Astrocyte (in vitro differentiated cells and primary cell): ENCODE measurements at regions not wholly inside any gene's neighbourhood (a gene's known extent, or its start where the extent isn't known, plus 50 kb on each side); places are given as distances from the start of the nearest gene placed in this dataset.

Experiments
- DNase-seq: peaks from one replicate; pipeline ENCODE4 v3.0.0-alpha.2; 2010; ENCODE audit warnings: low read depth
- FAIRE-seq: peaks from 2 replicates; lab custom pipeline; 2011; peaks lifted over from hg19 to GRCh38; lab: Jason Lieb, UNC
- H2AFZ ChIP-seq: 2 replicates; pipeline ENCODE4 v1.6.0; 2012; ENCODE audit warnings: low read depth, low read length, inconsistent platforms
- H3K27ac ChIP-seq: 2 replicates; pipeline ENCODE4 v1.5.1; 2011; ENCODE audit warnings: low read depth, low read length, inconsistent platforms
- H3K27me3 ChIP-seq: 2 replicates; pipeline ENCODE4 v1.6.0; 2011; ENCODE audit warnings: low read length, inconsistent platforms; ENCODE audit not compliant: insufficient read depth
- H3K36me3 ChIP-seq: 2 replicates; pipeline ENCODE4 v1.5.1; 2011; ENCODE audit warnings: low read length, inconsistent platforms; ENCODE audit not compliant: insufficient read depth
- H3K4me1 ChIP-seq: 2 replicates; pipeline ENCODE4 v1.5.1; 2011; ENCODE audit warnings: low read length, inconsistent platforms; ENCODE audit not compliant: insufficient read depth
- H3K4me2 ChIP-seq: 2 replicates; pipeline ENCODE4 v1.6.0; 2012; ENCODE audit warnings: low read length, inconsistent platforms
- H3K4me3 ChIP-seq: 2 replicates; pipeline ENCODE4 v1.5.1; 2011; ENCODE audit warnings: low read depth, mild to moderate bottlenecking, low read length, inconsistent platforms; ENCODE audit not compliant: insufficient read depth
- H3K79me2 ChIP-seq: 2 replicates; pipeline ENCODE4 v1.6.0; 2012; ENCODE audit warnings: mild to moderate bottlenecking, low read length, inconsistent platforms; ENCODE audit not compliant: insufficient read depth
- H3K9ac ChIP-seq: 2 replicates; pipeline ENCODE4 v1.6.0; 2012; ENCODE audit warnings: mild to moderate bottlenecking, low read length, inconsistent platforms
- H3K9me3 ChIP-seq: 2 replicates; pipeline ENCODE4 v1.5.1; 2012; ENCODE audit warnings: low read depth, mild to moderate bottlenecking, low read length, inconsistent platforms; ENCODE audit not compliant: insufficient read depth
- H4K20me1 ChIP-seq: 2 replicates; pipeline ENCODE4 v1.6.0; 2012; ENCODE audit warnings: low read length, inconsistent platforms; ENCODE audit not compliant: insufficient read depth
- H3K27ac Mint-ChIP-seq: one replicate; pipeline ENCODE4 v1.8.0; 2021; ENCODE audit warnings: mild to moderate bottlenecking, mixed read lengths; ENCODE audit not compliant: unreplicated experiment
- H3K27me3 Mint-ChIP-seq: one replicate; pipeline ENCODE4 v1.8.0; 2021; ENCODE audit warnings: low read depth, mixed read lengths; ENCODE audit not compliant: unreplicated experiment
- H3K36me3 Mint-ChIP-seq: one replicate; pipeline ENCODE4 v1.8.0; 2021; ENCODE audit warnings: low read depth, mixed read lengths; ENCODE audit not compliant: unreplicated experiment
- H3K4me1 Mint-ChIP-seq: one replicate; pipeline ENCODE4 v1.8.0; 2021; ENCODE audit warnings: low read depth, mixed read lengths; ENCODE audit not compliant: unreplicated experiment
- H3K4me3 Mint-ChIP-seq: one replicate; pipeline ENCODE4 v1.8.0; 2021; ENCODE audit warnings: mild to moderate bottlenecking, moderate library complexity, mixed read lengths; ENCODE audit not compliant: unreplicated experiment
- H3K9me3 Mint-ChIP-seq: one replicate; pipeline ENCODE4 v1.8.0; 2021; ENCODE audit warnings: mild to moderate bottlenecking, mixed read lengths; ENCODE audit not compliant: unreplicated experiment
- EZH2 ChIP-seq: IDR thresholded peaks from 2 replicates; pipeline ENCODE4 v1.6.1; 2012; ENCODE audit warnings: mild to moderate bottlenecking, low read length, inconsistent platforms; ENCODE audit not compliant: insufficient read depth
- TF ChIP-seq, protein P1 (sequence below): IDR thresholded peaks from 2 replicates; pipeline ENCODE4 v1.5.1; 2011; ENCODE audit warnings: low read depth, mild to moderate bottlenecking, inconsistent platforms, low read length, moderate library complexity; ENCODE audit not compliant: insufficient read depth

DNA sequence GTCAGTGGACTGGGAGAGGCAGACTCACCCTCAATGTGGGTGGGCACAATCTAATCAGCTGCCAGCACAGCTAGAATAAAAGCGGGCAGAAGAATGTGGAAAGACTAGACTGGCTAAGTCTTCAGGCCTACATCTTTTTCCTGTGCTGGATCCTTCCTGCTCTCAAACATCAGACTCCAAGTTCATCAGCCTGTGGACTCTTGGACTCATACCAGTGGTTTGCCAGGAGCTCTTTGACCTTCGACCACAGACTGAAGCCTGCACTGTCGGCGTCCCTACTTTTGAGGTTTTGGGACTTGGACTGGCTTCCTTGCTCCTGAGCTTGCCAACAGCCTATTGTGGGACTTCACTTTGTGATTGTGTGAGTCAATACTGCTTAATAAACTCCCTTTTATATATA lies 68.0 kb downstream of the CNTN3 start:
- no peak overlapping the region for H3K9ac ChIP-seq
- FAIRE-seq (no peak), DNase-seq (peak; percentile 28)
- H3K36me3 ChIP-seq, result no peaks in the 10 kb centered on the region
- Mint-ChIP-seq H3K9me3 (peaks cover 3% of the 10 kb centered on the region), H3K4me3 (no peak overlapping the region), H3K36me3 (no peaks in the 10 kb centered on the region), H3K4me1 (peaks cover 2% of the 10 kb centered on the region), H3K27me3 (no peaks in the 10 kb centered on the region), H3K27ac (peak overlapping the region; percentile 31)
- H3K4me3 ChIP-seq, result no peak overlapping the region
- H3K27ac ChIP-seq, result no peak overlapping the region
- H2AFZ ChIP-seq, result no peak overlapping the region
- H3K4me1 ChIP-seq, result no peaks in the 10 kb centered on the region
- no peaks in the 10 kb centered on the region for H3K27me3 ChIP-seq
- H4K20me1 ChIP-seq, result no peaks in the 10 kb centered on the region
- no peak overlapping the region for H3K4me2 ChIP-seq
- H3K9me3 ChIP-seq, result no peaks in the 10 kb centered on the region
- H3K79me2 ChIP-seq, result no peaks in the 10 kb centered on the region
- TF ChIP-seq, protein P1, sequence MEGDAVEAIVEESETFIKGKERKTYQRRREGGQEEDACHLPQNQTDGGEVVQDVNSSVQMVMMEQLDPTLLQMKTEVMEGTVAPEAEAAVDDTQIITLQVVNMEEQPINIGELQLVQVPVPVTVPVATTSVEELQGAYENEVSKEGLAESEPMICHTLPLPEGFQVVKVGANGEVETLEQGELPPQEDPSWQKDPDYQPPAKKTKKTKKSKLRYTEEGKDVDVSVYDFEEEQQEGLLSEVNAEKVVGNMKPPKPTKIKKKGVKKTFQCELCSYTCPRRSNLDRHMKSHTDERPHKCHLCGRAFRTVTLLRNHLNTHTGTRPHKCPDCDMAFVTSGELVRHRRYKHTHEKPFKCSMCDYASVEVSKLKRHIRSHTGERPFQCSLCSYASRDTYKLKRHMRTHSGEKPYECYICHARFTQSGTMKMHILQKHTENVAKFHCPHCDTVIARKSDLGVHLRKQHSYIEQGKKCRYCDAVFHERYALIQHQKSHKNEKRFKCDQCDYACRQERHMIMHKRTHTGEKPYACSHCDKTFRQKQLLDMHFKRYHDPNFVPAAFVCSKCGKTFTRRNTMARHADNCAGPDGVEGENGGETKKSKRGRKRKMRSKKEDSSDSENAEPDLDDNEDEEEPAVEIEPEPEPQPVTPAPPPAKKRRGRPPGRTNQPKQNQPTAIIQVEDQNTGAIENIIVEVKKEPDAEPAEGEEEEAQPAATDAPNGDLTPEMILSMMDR, result no peak
- TF ChIP-seq EZH2, result no peak

DNA sequence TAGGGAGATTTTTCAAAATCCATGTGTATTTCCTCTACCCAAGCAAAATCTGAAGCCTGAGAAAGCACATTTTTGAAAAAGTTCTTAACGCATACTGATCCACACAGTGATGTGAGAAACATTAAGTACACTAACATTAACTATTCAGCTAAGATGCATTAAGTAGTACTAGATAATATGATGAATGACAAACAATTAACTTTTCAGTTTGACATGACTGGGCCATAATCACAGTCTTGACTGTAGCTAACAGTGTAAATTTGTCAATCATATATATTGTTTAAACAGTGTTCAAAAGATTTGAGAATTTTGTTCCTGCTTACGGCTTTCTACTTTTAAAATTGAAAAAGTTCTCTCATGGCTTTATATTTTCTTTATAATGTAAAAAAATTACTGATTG lies 72.0 kb downstream of the CNTN3 start:
- no peak for FAIRE-seq
- Histone ChIP-seq H3K27me3 (no peaks in the 10 kb centered on the region), H3K27ac (no peak overlapping the region), H3K4me3 (no peak overlapping the region), H3K9ac (no peak overlapping the region), H3K9me3 (no peaks in the 10 kb centered on the region), H3K79me2 (no peaks in the 10 kb centered on the region), H3K4me2 (no peak overlapping the region), H3K36me3 (no peaks in the 10 kb centered on the region), H2AFZ (no peak overlapping the region), H4K20me1 (no peaks in the 10 kb centered on the region), H3K4me1 (no peaks in the 10 kb centered on the region)
- no peak overlapping the region for H3K27ac Mint-ChIP-seq
- no peak for DNase-seq
- H3K4me1 Mint-ChIP-seq, result peaks cover 2% of the 10 kb centered on the region
- H3K27me3 Mint-ChIP-seq, result no peaks in the 10 kb centered on the region
- no peaks in the 10 kb centered on the region for H3K9me3 Mint-ChIP-seq
- TF ChIP-seq, protein P1, result no peak
- TF ChIP-seq EZH2, result no peak
- no peak overlapping the region for H3K4me3 Mint-ChIP-seq
- H3K36me3 Mint-ChIP-seq, result no peaks in the 10 kb centered on the region

GRCh38 chr3:74539876-74540275 lies 74.6 kb downstream of the CNTN3 start:
- Mint-ChIP-seq H3K27ac (no peak overlapping the region), H3K9me3 (no peaks in the 10 kb centered on the region), H3K4me3 (no peak overlapping the region), H3K36me3 (no peaks in the 10 kb centered on the region), H3K4me1 (no peaks in the 10 kb centered on the region), H3K27me3 (no peaks in the 10 kb centered on the region)
- Histone ChIP-seq H3K4me2 (no peak overlapping the region), H2AFZ (no peak overlapping the region), H4K20me1 (no peaks in the 10 kb centered on the region), H3K36me3 (no peaks in the 10 kb centered on the region), H3K27me3 (no peaks in the 10 kb centered on the region), H3K79me2 (no peaks in the 10 kb centered on the region), H3K4me1 (no peaks in the 10 kb centered on the region), H3K9me3 (no peaks in the 10 kb centered on the region), H3K4me3 (no peak overlapping the region), H3K9ac (no peak overlapping the region), H3K27ac (no peak overlapping the region)
- TF ChIP-seq, protein P1, result no peak
- DNase-seq (no peak), FAIRE-seq (no peak)
